ENCODE measurements at regions not wholly inside any gene's neighbourhood (a gene's known extent, or its start where the extent isn't known, plus 50 kb on each side); places are given as distances from the start of the nearest gene placed in this dataset.
A peak's percentile ranks its signal among the peaks of the same experiment; 100 is the strongest.

DNA sequence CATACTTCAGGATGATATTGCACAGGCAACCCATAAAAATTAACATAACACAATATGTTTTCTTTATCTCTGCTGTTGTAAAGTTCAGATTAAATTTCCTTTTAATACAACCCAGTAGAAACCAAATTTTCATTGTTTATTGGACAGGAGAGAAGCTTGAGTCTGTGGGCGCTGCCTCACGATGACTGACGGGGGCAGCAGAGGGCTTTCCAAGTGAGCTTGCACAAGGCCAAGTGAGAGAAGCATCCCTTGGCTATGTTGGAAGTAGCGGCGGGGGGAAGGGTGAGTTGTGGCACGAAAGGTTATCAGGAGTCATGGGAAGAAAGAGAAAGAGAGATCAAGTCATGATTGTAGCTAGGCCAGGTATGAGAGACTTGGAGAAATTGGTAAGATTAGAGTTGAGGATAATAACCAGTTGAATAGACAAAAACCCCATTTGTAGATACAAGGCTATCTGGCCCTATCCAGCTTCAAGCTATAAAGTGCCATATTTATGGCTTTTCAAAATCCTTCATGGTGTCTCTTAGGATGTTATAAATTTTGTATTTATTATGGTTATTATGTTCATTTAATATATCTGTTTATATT is 413.7 kb upstream of the FAM98A start:
- peak; percentile 45 to 61 for DNase-seq (ENCODE audit: low read depth in 2 of 2)

DNA sequence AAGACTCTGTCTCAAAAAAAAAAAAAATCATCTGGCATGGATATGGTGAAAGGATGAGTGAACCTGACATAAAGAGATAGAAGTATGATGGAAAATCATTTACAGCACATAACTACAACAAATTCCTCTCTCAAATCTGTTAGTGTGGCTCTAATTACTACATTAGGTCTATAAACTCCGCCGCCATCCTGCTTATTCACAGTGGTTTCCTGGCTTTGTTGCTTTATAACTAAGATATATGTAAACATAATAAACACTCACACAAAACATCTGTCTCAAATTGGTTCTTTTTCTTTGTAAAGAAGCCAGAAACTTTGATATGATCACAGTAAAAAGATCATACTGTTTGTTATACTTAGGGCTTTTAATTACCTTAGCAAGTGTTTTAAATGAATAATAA is 412.6 kb upstream of the FAM98A start:
- no peak for DNase-seq (ENCODE audit: low read depth in 2 of 2)

DNA sequence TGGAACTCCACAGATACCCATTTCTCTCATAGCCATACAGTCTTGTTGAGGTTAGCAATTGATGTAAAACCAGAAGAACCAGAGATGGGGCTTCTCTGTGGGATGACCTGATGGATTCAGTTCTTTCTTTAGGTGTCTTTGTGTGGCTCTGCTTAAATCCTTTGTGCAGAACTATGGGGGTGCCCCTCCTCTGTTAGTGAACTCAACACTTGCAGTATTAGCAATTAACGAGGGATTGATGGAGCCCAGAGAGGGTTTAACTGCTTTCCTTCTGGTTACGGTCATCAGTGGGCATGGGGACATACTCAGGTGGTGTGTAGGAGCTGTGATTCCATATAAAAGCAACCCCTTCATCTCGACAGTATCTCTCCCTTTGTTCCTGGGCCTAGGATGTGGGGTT is 406.8 kb upstream of the FAM98A start:
- no peak for DNase-seq (ENCODE audit: low read depth in 2 of 2)

DNA sequence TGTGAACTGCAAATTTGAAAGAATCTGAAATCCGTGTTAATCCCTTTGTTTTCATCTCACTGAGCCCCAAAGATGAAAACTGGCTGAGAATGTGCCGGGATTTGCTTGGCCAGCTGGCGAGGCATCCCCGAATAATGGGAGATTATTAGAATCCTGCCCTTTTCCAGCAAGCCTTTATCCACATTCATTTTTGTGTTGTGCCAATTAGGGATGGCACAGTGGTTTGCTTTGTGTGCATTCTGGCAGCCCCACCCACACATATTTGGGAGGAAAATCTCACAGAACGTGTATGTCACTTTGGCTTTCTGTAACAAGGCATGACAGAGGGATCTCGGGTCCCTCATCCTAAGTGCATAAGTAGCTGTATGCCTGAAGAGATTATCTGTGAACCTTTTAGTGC is 405.8 kb upstream of the FAM98A start:
- DNase-seq (ENCODE audit: low read depth in 2 of 2): no peak

DNA sequence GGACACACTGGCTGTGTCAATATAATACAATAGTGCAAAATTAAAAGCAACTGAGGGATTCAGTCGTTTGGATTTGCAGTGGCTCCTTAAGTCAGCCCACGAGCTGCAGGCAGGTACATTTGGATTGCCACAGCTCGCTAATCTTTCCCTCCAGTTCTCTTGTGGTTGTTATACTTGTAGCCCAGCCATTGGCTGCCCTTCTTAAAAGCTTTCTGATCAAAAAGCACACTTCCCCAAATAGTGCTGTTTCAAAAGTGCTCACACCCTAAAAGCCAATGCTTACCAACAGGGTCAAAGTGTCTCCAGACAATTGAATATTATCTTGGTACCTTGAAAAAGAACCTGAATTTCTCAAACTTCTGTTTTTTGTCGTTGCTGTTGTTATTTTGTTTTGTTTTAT is 404.7 kb upstream of the FAM98A start:
- DNase-seq (ENCODE audit: low read depth in 2 of 2): no peak

DNA sequence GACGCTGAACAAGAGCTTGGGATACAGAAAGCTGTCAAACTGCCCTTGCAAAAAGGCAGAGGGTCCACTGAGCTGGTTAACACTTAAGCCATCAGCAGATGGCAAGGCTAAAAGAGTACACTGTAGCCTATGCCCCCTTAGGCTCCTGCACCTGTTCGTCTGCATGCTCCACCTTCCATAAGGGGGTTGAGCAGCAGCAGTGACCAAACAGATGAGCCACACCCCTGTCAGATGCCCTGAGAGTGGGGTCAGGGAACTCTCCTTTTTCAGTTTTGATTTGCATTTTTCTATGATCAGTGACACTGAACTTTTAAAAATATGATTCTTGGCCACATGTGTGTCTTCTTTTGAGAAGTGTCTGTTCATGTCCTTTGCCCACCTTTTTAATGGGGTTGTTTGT is 402.5 kb upstream of the FAM98A start:
- no peak for DNase-seq (ENCODE audit: low read depth in 2 of 2)

DNA sequence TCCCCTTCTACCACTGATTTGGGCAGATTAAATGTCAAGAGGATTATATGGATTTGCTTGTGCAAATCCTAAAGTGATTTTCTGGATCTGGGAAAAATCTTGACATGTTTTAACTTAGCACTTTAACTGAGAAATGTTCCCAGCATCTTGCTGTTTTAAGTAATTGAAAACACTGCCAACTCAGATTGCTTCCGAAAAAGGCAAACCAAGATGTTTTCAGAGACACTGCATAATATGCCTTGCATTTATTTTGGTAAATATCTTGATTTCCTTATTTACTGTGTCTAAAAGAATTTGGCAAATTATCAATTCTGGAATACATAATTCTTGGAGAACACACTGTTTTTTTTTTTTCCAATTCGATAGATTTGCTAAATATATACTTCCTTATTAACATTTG is 385.0 kb upstream of the FAM98A start:
- no peak for DNase-seq (ENCODE audit: low read depth in 2 of 2)

DNA sequence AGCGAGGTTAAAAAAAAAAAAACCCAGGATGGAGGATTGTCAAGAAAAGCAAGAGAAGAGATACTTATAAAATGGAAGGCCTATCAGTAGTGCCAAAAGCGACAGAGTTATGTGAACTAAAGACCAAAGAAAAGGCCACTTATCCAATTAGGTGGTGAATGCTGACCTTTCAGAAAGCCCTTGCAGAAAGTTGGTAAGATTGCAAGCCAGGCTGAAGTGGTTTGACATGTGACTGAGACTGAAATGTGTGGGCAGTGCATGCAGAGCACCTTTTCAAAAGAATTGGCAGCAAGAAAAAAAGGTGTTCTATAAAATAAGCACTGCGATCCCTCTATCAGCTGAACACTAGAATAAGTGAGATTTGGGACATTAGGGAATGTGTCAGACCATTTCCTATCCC is 379.4 kb upstream of the FAM98A start:
- DNase-seq (ENCODE audit: low read depth in 2 of 2): no peak

DNA sequence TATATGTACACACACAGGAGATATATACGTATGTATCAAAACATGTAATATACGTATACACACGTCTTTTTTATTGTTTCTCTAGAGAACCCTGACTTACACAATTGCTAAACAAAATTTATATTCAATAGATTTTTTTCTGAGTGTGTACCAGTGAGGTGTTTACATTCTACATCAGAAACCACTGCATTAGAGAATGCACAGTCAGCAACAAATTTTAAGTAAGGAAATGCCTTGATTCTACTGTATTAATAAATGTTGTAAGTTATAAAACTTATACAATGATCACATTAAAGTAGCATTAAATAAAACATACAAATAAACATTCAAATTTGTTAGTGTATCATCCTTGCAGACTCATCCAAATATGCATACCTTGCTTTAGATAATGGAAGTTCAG is 376.4 kb upstream of the FAM98A start:
- no peak for DNase-seq (ENCODE audit: low read depth in 2 of 2)

DNA sequence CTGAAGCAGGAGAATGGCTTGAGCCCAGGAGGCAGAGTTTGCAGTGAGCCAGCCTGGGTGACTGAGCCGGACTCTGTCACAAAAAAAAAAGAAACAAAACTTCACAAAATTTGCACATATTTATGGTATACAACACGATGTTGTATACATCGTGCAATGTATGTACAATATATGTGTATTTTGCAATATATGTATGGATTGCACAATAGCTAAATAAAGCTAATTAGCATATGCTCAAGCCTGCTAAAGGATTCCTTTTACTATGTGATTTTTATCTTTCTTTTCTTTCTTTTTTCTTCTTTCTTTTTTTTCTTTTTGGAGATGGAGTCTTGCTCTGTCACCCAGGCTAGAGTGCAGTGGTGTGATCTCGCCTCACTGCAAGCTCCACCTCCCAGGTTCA is 368.0 kb upstream of the FAM98A start:
- DNase-seq (ENCODE audit: low read depth in 2 of 2): no peak

DNA sequence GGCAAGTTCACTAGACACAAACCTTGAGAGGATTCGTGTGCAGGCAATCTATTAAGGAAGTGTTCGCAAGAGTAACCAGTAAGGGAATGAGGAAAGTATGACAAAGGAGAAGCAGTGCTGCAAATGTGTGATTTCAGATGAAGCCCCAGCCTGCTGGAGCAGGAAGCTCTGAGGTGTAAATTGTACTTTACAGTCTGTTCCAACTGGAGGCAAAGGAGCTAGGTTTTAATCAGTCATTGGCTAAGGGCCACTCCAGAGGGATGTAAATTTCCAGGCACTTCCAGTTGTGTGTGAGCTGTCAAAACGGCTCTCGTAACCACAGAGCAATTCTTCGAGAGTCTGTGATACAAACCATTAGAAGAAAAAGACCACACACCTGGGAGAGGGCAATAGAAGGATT is 359.5 kb upstream of the FAM98A start:
- no peak for DNase-seq (ENCODE audit: low read depth in 2 of 2)

DNA sequence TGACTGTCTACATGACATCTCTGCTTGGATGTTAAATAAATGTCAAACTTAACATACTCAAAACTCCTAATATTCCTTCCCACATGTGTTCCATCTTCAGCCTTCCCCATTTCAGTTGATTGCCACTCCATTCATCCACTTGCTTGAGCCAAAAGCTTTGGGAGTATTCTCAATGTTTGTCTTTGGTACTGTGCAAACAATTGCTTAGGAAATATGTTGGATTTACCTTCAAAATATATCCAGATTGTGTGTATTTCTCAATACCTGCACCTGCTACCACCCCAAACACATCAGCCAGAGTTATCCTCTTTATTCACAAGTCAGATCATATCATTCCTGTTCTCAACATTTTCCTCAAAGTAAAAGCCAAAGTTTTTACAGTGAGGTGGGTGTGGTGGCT is 350.3 kb upstream of the FAM98A start:
- no peak for DNase-seq (ENCODE audit: low read depth in 2 of 2)

DNA sequence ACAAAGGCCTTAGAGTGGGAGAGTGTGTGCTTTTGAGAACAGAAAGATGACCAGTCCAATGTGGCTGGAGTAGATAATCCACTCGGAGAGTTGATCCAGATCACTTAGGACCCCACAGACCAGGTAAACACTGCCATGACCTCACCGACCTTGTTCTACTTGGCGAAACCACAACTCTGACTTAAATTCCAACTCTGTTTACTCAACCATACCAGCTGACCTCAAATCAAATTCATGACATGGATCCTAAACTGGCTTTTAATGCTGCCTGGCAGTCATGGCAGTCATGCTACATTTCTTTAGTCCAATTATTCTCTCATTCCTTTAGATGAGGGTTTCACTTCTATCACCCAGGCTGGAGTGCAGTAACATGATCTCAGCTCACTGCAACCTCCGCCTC is 347.1 kb upstream of the FAM98A start:
- no peak for DNase-seq (ENCODE audit: low read depth in 2 of 2)

DNA sequence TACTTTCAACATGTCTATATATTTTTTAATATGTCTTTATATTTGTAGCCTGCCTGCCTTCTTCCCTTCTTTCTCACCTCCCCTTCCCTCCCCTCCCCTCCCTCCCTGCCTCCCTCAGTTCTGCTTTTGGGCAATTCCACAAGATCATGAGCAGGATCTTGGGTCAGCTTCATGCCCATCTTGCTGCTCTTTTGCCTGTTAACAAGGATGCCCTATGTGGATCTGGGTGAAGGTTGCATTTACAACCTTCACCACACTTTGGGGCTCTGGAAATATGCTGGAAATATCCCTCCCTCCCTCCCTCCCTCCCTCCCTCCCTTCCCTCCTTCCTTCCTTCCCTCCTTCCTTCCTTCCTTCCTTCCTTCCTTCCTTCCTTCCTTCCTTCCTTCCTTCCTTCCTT is 334.1 kb upstream of the FAM98A start:
- no peak for DNase-seq (ENCODE audit: low read depth in 2 of 2)

DNA sequence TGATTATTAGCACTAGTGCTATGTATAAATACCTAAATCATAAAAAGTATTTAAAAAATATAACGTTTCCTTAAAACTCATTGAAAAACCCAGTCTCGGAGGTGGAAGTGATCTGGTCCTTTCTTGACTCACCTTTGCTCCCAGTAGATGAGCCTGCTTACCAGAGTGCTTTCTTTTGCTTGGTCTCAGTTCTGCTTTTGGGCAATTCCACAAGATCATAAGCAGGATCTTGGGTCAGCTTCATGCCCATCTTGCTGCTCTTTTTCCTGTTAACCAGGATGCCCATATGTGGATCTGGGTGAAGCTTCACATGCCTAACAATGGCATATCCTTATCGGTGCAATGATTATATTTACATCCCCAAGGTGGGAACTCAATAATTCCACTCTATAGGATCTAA is 332.1 kb upstream of the FAM98A start:
- DNase-seq (ENCODE audit: low read depth in 2 of 2): no peak

DNA sequence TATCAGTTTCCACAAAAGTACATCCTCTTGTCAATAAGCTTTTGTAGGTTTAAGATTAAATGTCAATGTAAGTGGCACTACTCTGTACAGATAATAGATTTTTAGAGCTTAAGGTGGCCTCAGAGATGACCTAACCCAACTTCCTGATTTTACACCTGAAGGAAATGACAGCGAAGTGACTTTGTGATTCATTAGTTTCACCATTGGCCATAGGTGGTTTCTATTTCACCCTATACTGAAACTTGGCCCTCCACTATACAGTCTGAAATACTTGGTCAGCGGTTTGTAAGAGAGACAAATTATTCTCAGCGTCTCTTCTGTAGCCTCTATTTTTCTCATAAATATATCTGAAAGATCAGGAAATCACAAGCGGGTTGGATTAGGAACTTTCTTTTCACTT is 330.4 kb upstream of the FAM98A start:
- no peak for DNase-seq (ENCODE audit: low read depth in 2 of 2)

DNA sequence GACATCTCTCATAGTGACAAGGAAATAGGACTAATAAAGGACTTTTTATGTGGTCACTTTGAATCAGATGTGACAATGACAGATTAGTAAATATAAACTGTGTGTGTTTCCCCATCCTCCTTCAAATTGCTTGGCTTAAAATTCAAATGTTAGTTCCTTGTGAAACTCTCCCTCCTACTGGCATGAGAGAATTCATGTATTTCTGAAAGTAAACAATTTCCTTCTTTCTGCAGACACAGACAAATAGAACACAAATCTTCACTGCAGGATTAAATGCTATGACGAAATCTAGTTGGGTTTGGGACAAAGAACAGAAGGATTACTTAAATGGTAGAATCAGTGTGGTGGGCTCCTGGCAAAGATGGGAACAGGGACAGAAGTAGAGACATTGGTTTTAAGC is 328.7 kb upstream of the FAM98A start:
- no peak for DNase-seq (ENCODE audit: low read depth in 2 of 2)

DNA sequence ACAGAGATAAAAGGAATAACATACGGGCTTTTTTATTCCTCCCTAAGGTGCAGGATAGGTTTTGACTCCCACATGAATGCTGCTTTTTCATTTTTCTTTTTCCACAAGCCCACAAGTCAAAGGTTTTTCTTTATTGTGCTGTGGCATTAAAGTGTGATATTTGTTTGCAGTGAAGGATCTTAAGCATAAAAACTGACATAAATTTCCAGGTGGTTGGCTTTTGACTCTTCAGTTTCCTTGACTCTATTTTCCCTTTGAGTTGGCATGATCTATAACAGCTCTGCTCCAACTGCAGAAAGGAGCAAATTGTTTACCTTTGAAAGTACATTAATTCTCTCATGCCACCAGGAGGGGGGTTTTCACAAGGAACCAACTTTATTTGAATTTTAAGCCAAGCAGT is 326.2 kb upstream of the FAM98A start:
- no peak for DNase-seq (ENCODE audit: low read depth in 2 of 2)

DNA sequence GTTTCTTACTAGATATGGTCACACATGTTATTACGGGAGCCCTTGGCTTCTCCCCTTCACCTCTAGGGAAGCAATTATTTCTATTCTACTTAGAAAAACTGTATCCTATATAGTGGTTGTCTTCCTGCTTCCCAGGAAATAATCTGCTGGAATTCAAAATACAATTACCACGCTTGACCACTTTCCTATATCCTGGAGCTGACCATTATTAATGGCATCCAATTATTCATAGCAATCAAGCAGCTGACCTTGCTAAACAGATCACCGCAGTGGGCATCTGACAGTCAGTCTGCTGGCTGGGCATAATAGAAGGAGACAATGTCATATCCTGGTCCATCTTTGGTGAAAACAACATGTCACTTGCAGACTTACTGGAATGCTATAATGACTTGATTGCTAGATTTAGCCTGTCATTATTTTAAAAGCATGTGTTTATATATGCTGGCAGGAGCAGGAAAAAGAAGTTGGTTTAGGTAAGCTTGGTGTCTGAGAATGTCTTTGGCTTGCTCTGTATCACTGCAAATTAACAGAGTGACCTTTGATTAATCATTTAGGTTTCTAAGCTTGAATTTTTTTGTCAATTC is 325.6 kb upstream of the FAM98A start:
- DNase-seq (ENCODE audit: low read depth in 2 of 2): no peak

DNA sequence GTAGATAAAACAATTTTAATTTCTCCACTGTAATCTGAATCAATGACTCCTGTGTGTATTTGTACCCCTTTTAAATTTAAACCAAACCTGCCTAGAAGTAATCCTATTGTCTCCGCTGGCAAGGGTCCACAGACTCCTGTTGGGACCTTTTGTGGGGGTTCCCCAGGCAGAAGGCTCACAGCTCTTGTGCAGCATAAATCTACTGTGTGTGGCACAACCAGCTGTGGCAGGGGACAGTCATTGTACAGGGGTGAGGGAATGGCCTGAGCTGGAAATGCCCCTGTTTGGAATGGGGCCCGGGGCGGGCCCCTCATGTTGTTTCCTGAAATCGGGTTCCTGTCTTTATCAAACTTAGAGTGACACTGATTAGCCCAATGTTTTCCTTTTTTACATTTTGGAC is 318.2 kb upstream of the FAM98A start:
- DNase-seq (ENCODE audit: low read depth in 2 of 2): peak in 1 of 2 donors; percentile 1

DNA sequence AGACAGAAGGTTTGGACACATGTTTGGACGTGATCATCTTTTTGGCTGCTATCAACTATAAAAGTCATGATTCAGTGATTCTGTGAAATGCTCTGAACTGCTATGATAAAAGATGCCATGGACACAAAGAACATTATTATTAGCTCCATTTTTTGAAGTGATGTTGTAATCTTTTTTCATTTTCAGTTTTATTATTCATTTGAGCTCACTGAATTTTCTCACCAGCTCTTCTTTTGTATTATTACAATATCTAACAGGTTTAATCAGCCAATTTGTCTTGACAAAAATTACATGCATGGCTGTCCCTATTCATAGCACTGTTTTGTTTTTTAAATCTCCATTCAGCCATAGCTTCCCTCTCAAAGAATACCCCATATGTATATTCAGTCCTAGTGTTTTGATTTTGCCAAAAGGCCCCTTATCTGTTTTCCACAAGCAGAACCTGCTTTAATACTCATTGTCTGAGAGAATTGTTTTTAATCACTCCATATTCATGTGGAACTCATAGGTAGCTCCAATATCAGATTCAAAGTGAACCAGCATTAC is 314.0 kb upstream of the FAM98A start:
- no peak for DNase-seq (ENCODE audit: low read depth in 2 of 2)

DNA sequence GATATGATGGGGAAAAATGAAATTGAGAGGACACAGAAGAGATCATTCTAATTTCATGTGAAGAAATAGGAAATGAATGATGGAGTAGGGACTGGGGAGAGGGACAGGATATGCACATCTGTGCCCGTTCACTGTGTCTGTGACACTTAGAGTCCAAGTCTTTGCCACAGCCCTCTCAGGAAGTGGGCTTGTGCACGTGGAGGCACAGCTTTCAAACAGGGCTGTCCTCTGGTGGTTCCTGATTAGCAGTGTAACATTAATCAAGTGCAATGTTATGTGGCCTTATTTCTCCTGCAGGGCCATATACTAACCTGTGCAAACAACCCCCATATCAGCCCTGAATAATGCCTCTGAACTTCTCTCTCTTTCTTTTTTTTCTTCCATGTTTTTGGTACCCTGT is 312.2 kb upstream of the FAM98A start:
- no peak for DNase-seq (ENCODE audit: low read depth in 2 of 2)

DNA sequence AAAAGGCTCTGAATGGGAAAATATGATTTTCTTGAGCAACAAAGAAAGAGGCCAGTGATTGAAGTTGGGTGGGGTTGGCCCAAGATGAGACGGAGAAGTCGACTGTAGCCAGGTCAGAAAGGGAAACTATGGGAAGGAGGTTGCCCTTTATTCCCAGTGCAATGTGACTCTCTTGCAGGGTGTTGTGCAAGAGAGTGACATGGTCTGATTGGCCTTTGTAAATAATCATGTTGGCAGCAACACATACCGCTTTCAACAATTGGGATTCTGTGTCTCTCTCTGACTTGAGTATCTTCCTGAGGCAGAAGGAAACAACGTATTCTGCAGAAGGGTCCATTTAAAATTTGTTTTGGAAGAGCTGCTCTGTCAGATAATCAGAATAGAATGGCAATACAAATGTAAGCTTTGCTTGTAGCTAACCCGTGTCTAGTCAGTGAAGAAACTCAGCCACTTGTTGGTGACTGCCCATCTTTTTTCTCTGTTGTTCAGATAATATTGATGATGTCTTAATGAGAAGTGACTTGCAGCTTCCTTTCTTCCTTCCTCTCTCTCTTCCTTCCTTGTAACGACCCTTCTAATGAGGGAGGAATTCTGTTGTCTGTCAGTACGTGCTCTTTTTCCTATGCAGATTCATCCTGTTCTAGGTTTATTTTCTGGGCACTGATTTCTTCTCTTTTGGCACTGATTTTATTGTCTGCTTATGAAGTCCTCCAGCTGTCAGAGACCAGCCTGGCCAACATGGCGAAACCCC is 311.0 kb upstream of the FAM98A start:
- DNase-seq (ENCODE audit: low read depth in 2 of 2): no peak

Data from lung microvascular endothelial cell (primary cell).